ENCODE measurements at regions not wholly inside any gene's neighbourhood (a gene's known extent, or its start where the extent isn't known, plus 50 kb on each side); places are given as distances from the start of the nearest gene placed in this dataset.

DNA sequence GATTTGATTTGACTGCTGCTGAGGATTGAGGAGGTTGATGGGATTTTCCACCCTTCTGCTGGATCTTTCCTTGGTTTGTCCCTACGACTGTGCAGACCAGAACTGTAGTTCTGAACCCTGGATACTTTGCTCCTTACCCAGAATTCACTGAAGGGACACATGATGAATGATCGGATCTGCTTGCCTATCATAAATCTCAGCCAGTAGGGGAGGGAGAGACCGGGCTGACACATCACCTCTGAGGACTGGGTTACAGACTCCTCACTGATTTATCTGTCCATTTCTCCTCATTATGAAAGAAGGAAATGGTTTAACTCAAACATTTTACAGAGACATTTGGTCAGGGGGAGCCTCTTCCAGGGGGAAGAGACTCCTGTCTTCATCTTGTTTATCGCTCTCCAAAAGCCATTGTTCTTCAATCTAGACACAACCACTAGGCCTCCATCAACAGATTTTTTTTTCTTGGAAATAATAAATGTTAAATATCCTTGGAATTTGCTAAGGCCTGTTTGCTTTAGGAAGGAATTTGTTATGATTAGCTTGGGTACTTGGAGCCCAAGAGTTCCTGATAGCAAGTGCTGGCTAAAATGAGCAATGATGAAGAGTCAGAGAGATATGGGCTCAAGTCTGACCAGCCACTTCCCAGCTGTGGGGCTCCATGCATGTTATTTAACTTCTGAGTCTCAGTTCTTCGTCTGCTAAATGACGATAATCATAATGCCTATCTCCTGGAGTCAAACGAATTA, 925.5 kb downstream of the SLC4A3 start:
- Mint-ChIP-seq H3K4me1 (ENCODE audit: insufficient read depth, unreplicated experiment) (peaks cover 13% of the 10 kb centered on the region), H3K9me3 (ENCODE audit: unreplicated experiment) (no peaks in the 10 kb centered on the region), H3K27ac (ENCODE audit: low read depth, unreplicated experiment) (no peak overlapping the region), H3K36me3 (ENCODE audit: insufficient read depth, unreplicated experiment) (no peaks in the 10 kb centered on the region), H3K27me3 (ENCODE audit: insufficient read depth, unreplicated experiment) (no peaks in the 10 kb centered on the region), H3K4me3 (ENCODE audit: unreplicated experiment) (no peak overlapping the region)
- ChIA-PET CTCF (interaction anchor here (1.2 kb wide), 1 partner anchor 8 kb away, joined by 3 read pairs; no protein-coding TSS in a partner anchor), POLR2A (no interaction called here)
- no TSS peak for BruUV-seq (replicated peaks)
- intact Hi-C loops (cut with micrococcal nuclease): no loop called here
- no peak for DNase-seq (ENCODE audit: unreplicated experiment)
- TF ChIP-seq, protein P1, sequence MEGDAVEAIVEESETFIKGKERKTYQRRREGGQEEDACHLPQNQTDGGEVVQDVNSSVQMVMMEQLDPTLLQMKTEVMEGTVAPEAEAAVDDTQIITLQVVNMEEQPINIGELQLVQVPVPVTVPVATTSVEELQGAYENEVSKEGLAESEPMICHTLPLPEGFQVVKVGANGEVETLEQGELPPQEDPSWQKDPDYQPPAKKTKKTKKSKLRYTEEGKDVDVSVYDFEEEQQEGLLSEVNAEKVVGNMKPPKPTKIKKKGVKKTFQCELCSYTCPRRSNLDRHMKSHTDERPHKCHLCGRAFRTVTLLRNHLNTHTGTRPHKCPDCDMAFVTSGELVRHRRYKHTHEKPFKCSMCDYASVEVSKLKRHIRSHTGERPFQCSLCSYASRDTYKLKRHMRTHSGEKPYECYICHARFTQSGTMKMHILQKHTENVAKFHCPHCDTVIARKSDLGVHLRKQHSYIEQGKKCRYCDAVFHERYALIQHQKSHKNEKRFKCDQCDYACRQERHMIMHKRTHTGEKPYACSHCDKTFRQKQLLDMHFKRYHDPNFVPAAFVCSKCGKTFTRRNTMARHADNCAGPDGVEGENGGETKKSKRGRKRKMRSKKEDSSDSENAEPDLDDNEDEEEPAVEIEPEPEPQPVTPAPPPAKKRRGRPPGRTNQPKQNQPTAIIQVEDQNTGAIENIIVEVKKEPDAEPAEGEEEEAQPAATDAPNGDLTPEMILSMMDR (IDR thresholded peaks at IDR 0.05; ENCODE audit: unreplicated experiment): no peak

DNA sequence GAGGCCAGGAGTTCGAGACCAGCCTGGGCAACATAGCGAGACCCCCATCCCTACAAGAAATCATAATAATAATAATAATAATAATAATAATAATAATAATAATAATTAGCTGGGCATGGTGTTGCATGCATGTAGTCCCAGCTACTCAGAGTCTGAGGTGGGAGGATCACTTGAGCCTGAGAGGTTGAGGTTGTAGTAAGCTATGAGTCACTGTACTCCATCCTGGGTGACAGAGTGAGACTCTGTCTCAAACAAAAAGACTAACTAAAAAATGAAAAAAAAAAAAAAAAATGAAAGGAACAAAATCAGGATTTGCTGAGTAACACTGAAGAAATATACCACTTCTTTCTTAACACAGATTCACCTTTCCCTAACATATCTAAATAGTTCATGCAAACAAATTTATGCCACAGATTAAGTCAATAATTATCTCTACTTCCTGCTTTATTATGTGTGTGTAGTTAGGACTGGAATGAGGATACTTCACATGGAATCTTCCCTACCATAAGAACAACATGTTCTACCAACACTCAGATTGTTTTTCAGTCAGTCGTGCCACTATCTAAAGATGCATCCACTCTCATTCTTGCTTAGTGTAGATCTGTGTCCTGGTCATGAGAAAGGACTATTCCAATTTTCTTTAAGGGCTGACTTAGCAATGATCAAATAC, 928.7 kb downstream of the SLC4A3 start:
- POLR2A ChIA-PET: interaction anchor here (0.6 kb wide), 1 partner anchor 26 kb away, joined by 3 read pairs; no protein-coding TSS in a partner anchor
- TF ChIP-seq, protein P1 (IDR thresholded peaks at IDR 0.05; ENCODE audit: unreplicated experiment): no peak
- intact Hi-C loops (cut with micrococcal nuclease): no loop called here
- Mint-ChIP-seq H3K4me3 (ENCODE audit: unreplicated experiment) (no peak overlapping the region), H3K36me3 (ENCODE audit: insufficient read depth, unreplicated experiment) (no peaks in the 10 kb centered on the region), H3K27me3 (ENCODE audit: insufficient read depth, unreplicated experiment) (no peaks in the 10 kb centered on the region), H3K4me1 (ENCODE audit: insufficient read depth, unreplicated experiment) (peaks cover 7% of the 10 kb centered on the region), H3K9me3 (ENCODE audit: unreplicated experiment) (no peaks in the 10 kb centered on the region), H3K27ac (ENCODE audit: low read depth, unreplicated experiment) (no peak overlapping the region)
- no TSS peak for BruUV-seq (replicated peaks)
- CTCF ChIA-PET: no interaction called here
- peak; percentile 16 for DNase-seq (ENCODE audit: unreplicated experiment)

DNA sequence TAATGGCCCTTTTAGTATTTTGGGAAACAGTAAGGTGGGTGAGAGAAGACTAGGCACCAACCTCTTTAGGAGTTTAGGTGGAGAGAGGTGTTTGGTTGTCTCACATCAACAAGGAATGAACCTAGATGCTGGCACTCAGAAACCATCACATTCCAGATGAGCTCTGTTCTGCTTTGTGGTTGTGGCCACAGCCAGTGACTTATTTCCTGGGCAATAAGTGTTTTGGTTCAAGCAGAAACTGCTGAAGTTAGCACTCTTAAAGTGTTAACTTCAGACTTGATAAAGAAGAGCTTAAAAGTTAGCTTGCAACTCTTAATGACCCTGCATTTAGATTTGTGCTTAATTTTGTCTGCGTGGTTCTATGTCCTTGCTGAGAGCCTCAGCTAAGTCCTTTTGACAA, 929.2 kb downstream of the SLC4A3 start:
- POLR2A ChIA-PET: interaction anchor here (0.6 to 0.7 kb wide), 2 partner anchors 27 to 63 kb away, joined by 4 read pairs; no protein-coding TSS in a partner anchor
- BruUV-seq (replicated peaks): no TSS peak
- Mint-ChIP-seq H3K36me3 (ENCODE audit: insufficient read depth, unreplicated experiment) (no peaks in the 10 kb centered on the region), H3K27ac (ENCODE audit: low read depth, unreplicated experiment) (no peak overlapping the region), H3K4me3 (ENCODE audit: unreplicated experiment) (no peak overlapping the region), H3K9me3 (ENCODE audit: unreplicated experiment) (no peaks in the 10 kb centered on the region), H3K4me1 (ENCODE audit: insufficient read depth, unreplicated experiment) (peaks cover 6% of the 10 kb centered on the region), H3K27me3 (ENCODE audit: insufficient read depth, unreplicated experiment) (no peaks in the 10 kb centered on the region)
- TF ChIP-seq, protein P1 (IDR thresholded peaks at IDR 0.05; ENCODE audit: unreplicated experiment): no peak
- CTCF ChIA-PET: no interaction called here
- intact Hi-C loops (cut with micrococcal nuclease): no loop called here
- DNase-seq (ENCODE audit: unreplicated experiment): no peak

DNA sequence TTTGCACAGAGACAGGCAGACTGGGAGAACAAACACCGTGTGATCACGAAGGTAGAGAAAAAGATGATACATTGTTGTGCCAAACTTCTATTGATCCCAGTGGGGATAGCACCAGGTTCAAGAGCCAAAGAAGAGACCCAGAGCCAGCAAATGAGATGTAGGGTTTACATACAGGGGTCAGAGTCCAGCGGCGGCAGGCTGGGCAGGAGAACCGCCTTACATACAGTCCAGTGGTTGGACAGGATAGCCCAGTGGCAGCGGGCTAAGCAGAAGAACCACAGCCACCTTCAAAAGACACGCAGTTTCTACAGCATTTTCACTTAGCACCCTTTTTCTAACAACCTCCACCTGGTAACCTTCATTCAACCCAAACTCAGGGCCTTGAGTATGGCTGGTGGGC, 932.8 kb downstream of the SLC4A3 start:
- no peak overlapping the region for H3K27ac Mint-ChIP-seq (ENCODE audit: low read depth, unreplicated experiment)
- H3K9me3 Mint-ChIP-seq (ENCODE audit: unreplicated experiment): no peaks in the 10 kb centered on the region
- H3K4me3 Mint-ChIP-seq (ENCODE audit: unreplicated experiment): no peak overlapping the region
- H3K27me3 Mint-ChIP-seq (ENCODE audit: insufficient read depth, unreplicated experiment): no peaks in the 10 kb centered on the region
- ChIA-PET POLR2A (no interaction called here), CTCF (interaction anchor here (0.7 to 0.8 kb wide), 2 partner anchors 8 to 466 kb away, joined by 3 read pairs; no protein-coding TSS in a partner anchor)
- intact Hi-C loops (cut with micrococcal nuclease): no loop called here
- H3K36me3 Mint-ChIP-seq (ENCODE audit: insufficient read depth, unreplicated experiment): no peaks in the 10 kb centered on the region
- DNase-seq (ENCODE audit: unreplicated experiment): no peak
- TF ChIP-seq, protein P1 (IDR thresholded peaks at IDR 0.05; ENCODE audit: unreplicated experiment): no peak
- no TSS peak for BruUV-seq (replicated peaks)
- H3K4me1 Mint-ChIP-seq (ENCODE audit: insufficient read depth, unreplicated experiment): peaks cover 6% of the 10 kb centered on the region
